ENCODE measurements at regions not wholly inside any gene's neighbourhood (a gene's known extent, or its start where the extent isn't known, plus 50 kb on each side); places are given as distances from the start of the nearest gene placed in this dataset.

DNA sequence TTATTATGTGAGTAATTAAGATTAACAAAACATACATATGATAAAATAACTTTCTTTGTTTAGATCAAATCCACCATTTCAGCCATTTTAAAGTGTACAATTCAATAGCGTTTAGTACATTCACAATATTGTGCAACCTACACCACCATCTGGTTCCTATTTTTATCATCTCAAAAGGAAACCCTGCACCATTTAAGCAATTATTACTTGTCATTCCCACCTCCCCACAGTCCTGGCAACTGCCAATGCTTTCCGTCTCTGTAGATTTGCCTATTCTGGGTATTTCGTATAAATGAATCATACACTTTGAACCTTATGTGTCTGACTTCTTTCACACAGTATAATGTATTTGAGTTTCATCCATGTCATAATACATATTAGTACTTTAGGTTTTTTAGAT is 162.5 kb upstream of the CNTNAP4 start:
- TF ChIP-seq CTCF (IDR thresholded peaks at IDR 0.05; ENCODE audit: low read depth, low read length, poor library complexity, severe bottlenecking) = no peak
- no peak for TF ChIP-seq EZH2phosphoT487 (IDR thresholded peaks at IDR 0.05; ENCODE audit: borderline replicate concordance, low read length)
